ENCODE measurements at regions not wholly inside any gene's neighbourhood (a gene's known extent, or its start where the extent isn't known, plus 50 kb on each side); places are given as distances from the start of the nearest gene placed in this dataset.
A peak's percentile ranks its signal among the peaks of the same experiment; 100 is the strongest.

- peak; percentile 27 for DNase-seq (ENCODE audit: low read depth)
- no peak overlapping the region for H3K4me3 ChIP-seq (ENCODE audit: low read length)
- no peak for TF ChIP-seq CTCF (conservative IDR thresholded peaks at IDR 0.05; ENCODE audit: low read depth, low read length)
Observed at GRCh38 chr5:39580702-39581453, 156.1 kb upstream of the DAB2 start.

- no peak overlapping the region for H3K4me3 ChIP-seq (ENCODE audit: low read length)
- no peak for TF ChIP-seq CTCF (conservative IDR thresholded peaks at IDR 0.05; ENCODE audit: low read depth, low read length)
- DNase-seq (ENCODE audit: low read depth) = no peak
Observed at GRCh38 chr5:39579750-39580149, 155.0 kb upstream of the DAB2 start.

- DNase-seq (ENCODE audit: low read depth) = no peak
- TF ChIP-seq CTCF (conservative IDR thresholded peaks at IDR 0.05; ENCODE audit: low read depth, low read length) = peak; percentile 34
- H3K4me3 ChIP-seq (ENCODE audit: low read length) = no peak overlapping the region
Observed at GRCh38 chr5:39578887-39579497, 154.2 kb upstream of the DAB2 start.

GRCh38 chr5:39577529-39577928 lies 152.7 kb upstream of the DAB2 start:
- no peak for DNase-seq (ENCODE audit: low read depth)
- no peak overlapping the region for H3K4me3 ChIP-seq (ENCODE audit: low read length)
- no peak for TF ChIP-seq CTCF (conservative IDR thresholded peaks at IDR 0.05; ENCODE audit: low read depth, low read length)

DNA sequence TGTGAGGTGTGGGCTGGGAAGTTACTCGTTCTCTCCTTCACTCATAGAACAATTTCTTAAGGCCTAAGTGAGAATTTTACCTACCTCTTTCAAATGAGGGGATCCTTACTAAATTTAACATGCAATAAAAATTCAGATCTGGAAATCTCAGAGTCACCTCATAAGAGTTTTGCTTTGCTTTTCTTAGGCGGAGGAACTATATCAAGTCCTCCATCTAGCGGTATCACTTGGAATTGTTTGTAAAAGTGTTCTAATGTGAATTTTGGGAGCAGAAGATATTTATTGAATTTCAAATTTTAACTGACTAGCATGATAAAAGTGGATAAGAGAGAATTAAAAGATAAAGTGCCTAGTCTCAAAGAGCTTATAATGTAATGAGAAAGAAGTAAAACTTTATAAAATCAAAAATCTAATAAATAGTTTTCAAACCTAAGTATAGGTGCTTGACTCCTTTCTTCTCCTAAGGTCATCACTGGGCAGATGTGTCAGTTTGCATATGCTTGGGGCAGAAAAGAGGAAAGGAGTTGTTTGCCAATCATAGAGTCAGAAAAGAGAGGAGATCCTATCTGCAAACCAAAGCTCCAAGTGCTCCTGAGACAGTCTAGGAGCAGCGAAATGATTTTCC lies 145.7 kb upstream of the DAB2 start:
- TF ChIP-seq CTCF (conservative IDR thresholded peaks at IDR 0.05; ENCODE audit: low read depth, low read length) = peak; percentile 67
- DNase-seq (ENCODE audit: low read depth) = no peak
- H3K4me3 ChIP-seq (ENCODE audit: low read length) = no peak overlapping the region

GRCh38 chr5:39569857-39570256 lies 145.1 kb upstream of the DAB2 start:
- no peak overlapping the region for H3K4me3 ChIP-seq (ENCODE audit: low read length)
- no peak for TF ChIP-seq CTCF (conservative IDR thresholded peaks at IDR 0.05; ENCODE audit: low read depth, low read length)
- no peak for DNase-seq (ENCODE audit: low read depth)

Measured in retinal pigment epithelial cell (primary cell).